ENCODE measurements at regions not wholly inside any gene's neighbourhood (a gene's known extent, or its start where the extent isn't known, plus 50 kb on each side); places are given as distances from the start of the nearest gene placed in this dataset.

- no peak for DNase-seq
Measured at GRCh38 chr17:14715561-14715960, 414.7 kb downstream of the HS3ST3B1 start.

GRCh38 chr17:14712611-14713021 is 411.7 kb downstream of the HS3ST3B1 start:
- no peak for DNase-seq

GRCh38 chr17:14704121-14704520 is 403.2 kb downstream of the HS3ST3B1 start:
- DNase-seq, result no peak

DNA sequence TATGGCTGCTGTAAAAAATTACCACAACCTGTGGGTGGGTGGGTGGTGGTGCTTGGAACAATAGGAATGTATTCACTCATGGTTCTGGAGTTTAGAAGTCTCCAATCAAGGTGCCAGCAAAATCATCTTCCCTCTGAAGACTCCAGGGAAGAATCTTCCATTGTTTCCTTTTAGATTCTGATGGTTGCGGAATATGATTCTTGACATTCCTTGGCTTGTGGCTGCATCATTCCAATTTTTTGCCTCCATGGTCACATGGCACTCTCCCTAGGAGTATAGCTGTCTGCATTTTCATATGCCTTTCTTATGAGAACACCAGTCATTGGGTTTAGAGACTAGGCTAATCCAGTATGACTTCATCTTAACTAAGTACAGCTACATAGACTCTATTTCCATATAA is 401.0 kb downstream of the HS3ST3B1 start:
- DNase-seq, result no peak

DNA sequence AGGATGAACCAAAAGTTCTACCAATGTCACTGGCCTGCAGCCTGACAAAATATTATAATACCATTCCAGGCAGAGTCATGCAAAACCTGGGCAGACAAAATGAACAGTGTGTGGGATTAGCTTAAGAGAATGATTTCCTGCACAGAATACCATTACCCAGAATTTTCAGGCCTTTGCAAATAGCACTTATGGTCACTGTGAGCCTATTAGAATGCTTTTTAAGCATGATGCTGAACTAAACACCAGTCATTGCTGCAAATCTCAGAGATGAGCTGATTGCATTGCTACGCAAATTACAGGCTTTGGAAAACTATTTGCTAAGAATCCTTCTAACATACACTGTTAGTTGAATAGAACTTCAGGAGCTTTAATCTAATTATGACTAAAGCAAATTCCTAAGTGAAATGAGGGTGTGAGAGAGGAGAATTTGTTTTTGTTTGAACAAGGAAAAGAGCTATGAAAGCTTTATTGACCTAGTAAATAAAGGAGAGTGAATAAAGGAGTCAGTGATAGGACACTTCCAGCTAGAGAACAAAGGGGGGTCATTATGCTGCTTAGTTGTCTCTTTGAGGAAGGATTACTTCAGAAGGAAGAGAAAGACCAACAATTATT is 398.8 kb downstream of the HS3ST3B1 start:
- DNase-seq, result no peak

GRCh38 chr17:14693382-14693781 is 392.5 kb downstream of the HS3ST3B1 start:
- DNase-seq, result no peak

- no peak for DNase-seq
Measured at GRCh38 chr17:14690704-14691103, 389.8 kb downstream of the HS3ST3B1 start.

DNA sequence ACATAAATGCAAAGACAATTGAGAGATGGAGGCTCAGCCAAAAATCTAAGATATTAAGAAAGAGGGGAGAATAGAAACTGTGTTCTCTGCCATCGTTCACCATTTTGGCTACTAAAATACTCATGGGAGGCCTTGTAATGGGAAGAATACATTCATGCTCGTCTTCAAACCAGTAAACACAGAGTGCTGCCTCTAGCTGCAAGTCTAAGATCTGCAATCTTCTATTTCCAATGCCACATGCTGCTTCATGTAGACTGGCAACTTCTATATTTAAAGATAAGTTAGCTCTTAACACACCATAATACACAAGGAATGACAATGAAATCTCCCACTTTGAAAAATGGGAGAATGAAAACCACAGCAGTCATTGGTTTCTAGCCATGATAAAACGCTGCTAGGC is 387.3 kb downstream of the HS3ST3B1 start:
- peak; percentile 4 for DNase-seq

DNA sequence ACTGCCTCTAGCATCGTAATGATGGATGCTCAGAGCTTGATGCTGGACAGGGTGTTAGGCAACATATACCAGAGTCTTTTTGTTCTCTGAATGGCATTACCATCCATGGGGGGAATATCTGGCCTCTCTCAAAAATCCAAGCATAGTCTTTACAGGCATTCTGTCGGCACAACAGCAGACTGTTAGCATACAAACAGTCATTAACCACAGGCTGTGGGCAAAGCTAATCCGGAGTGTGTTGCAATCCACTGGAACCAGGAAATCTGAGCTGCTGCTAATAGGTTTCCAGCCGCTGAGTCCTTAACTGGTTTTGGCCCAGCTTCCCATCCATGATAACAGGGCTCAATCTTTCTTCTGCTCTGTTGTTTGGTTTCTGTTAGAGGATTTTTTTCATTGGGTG is 371.9 kb downstream of the HS3ST3B1 start:
- no peak for DNase-seq

DNA sequence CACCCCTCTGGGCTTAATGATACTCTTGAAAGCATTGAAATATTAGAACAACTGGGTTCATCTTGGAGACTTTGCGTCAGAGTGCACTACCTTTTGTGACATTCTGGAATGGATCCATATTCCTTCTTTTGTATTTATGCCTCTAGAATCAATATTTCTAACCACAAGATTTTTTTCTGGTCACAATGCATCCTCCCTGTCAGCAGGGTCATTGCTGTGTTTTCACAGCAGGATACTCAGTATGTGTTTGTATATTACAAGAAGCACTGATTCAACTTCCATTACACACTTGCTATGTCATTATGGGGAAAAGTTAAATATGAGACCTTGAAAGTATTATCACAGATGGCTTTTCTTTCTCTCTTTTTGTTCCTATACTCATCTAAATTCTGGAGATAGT is 370.0 kb downstream of the HS3ST3B1 start:
- DNase-seq, result no peak

DNA sequence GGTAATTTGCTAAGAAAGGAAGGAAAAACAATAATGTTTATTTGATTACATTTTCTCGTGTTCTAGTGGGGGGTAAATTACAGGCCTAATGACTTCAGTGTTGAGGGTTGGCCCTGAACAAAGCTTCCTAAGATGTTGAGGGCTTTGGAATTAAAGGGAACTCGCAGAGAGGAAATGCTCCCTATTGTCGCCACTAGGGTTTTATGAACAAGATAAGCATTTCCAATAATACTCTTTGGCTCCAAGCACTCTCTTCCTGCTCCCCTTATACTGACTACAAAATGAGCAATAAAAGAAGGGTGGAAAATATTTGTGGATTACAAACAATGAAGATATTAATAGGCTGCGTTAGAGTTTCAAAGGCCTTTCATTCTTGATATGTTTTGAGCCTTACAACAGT is 363.6 kb downstream of the HS3ST3B1 start:
- no peak for DNase-seq

DNA sequence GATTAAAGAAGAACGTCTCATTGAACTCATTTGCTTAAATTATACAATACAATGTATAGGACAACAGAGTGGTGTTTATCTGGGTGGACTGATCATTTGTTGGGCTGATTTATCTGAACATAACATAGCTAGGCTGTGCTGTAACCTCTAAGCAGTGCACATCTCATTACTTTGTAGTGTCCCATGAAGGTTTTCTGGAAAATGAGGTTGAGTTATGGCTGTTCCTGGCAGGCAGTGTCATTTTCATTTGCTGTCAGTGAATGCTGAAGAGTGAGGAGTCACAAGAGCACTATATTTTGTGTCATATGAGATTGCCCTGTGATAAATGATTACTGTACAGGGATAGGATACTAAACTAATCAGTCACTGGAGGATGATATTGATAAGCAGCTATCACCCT is 340.2 kb downstream of the HS3ST3B1 start:
- DNase-seq, result no peak

- no peak for DNase-seq
Measured at GRCh38 chr17:14637260-14637659, 336.4 kb downstream of the HS3ST3B1 start.

DNA sequence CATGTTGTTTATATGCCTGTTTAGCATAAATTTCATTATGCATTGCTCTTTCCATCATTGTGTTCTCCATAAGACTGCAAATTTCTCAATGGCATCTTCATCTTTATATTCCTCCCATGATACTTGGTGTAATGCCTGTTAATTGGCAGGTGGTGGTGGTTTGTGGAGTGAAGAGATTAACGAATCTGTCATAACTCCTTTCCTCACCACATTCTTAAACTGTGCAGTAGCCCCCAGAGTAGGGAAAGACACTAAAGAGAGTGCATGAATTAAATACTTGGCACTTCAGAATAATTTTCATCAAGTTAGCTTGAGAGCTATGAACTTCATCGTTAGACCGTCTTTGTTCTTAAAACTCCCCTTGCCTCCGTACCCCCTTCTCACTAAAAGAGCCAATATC is 329.7 kb downstream of the HS3ST3B1 start:
- DNase-seq, result no peak

DNA sequence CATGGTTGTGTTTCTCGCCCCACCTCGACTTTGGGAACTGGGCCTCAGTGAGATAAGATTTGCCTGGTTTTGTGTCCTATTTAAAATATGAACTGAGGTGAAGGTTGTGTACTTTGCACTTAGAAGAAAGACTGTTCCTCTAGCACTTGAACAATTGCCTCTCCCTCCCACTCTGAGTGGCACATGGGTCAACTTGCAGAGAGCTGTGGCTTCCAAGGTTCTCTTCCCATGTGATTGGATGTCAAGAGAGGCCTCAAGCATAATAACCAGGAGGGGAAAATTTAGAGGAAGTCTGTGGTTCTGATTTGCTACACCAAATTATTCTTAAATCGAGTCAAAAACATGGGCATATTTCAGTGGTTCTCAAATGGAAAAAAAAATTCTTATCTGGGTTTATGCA is 329.2 kb downstream of the HS3ST3B1 start:
- no peak for DNase-seq

- DNase-seq, result no peak
Measured at GRCh38 chr17:14622615-14623101, 321.8 kb downstream of the HS3ST3B1 start.

- DNase-seq, result no peak
Measured at GRCh38 chr17:14621826-14622614, 321.1 kb downstream of the HS3ST3B1 start.

GRCh38 chr17:14619821-14620220 is 318.9 kb downstream of the HS3ST3B1 start:
- DNase-seq, result no peak

GRCh38 chr17:14616528-14616927 is 315.6 kb downstream of the HS3ST3B1 start:
- DNase-seq, result no peak

DNA sequence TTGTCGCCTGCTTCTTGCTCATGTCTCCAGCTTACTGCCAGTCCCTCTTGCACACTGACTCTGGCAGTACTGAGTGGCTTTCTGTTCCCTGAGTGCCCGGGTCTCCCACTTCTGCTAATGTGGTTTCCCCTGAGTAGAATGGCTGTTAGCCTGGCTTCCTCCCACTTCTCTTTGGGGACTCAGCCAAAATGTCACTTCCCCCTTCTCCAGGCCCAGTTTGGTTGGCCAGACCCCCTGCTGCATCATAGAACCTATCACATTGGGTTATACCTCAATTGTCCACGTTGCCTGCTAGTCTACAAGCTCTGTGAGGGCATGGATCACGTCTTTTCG is 304.4 kb downstream of the HS3ST3B1 start:
- no peak for DNase-seq

DNA sequence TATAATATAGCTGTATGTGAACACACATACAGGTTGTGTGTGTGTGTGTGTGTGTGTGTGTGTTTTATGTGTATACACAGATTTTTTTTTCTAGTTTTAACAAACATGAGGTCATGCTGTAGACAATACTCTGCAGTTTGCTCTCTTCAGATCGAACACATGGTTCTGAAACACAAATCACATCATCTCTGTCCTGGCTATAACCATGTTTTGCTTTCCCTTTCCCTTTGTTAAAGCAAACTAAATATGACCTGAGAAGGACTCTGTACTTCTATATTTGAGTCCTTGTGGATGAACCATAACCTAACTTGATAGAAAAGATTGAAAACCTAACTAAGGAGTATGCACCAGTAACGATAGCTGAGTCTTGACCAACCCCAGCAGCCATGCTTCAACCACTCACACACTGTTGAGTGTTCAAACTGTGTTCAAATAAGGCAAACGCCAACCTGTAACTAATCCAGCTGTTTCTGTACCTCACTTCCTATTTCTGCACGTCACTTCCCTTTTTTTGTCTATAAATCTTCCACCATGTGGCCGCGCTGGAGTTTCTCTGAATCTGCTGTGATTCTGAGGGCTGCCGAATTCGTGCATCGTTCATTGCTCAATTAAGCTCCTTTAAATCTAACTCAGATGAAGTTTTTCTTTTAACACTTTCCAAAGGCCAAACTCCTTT is 303.8 kb downstream of the HS3ST3B1 start:
- no peak for DNase-seq

GRCh38 chr17:14596224-14596623 is 295.3 kb downstream of the HS3ST3B1 start:
- DNase-seq, result no peak

DNA sequence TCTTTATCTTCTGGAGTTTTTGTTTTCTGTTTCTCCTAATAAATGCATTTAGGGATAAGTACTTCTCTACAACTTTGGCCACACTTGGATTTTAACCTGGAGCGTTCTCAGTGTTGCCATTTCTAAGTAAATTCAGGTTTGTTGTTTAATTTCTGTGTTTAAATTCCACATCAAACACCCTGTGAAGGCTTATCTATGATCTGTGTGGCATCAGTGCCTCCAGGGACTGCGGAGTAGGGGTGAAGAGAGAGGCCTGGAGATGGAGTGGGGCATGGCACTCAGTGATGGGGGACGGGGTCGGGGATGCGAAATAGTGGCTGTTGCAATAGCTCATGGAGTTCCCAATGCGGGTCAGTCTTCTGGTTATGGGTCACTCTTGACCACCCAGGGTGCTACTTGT is 294.8 kb downstream of the HS3ST3B1 start:
- no peak for DNase-seq

GRCh38 chr17:14594690-14595089 is 293.8 kb downstream of the HS3ST3B1 start:
- DNase-seq, result no peak

All from DMS53 (cell line).